Sigmoid colon (tissue), 4 donors: ENCODE measurements at regions not wholly inside any gene's neighbourhood (a gene's known extent, or its start where the extent isn't known, plus 50 kb on each side); places are given as distances from the start of the nearest gene placed in this dataset.

ENCODE experiments used
- EP300 ChIP-seq, 4 donors: sonication (generic); formaldehyde crosslinking; IDR thresholded peaks; one replicate each; pipeline ENCODE4 v1.6.1; 2017; ENCODE audit warnings: antibody characterized with exemption in 4 of 4
- POLR2A ChIP-seq, 2 donors: fragments of 450-650 bp; IDR thresholded peaks; one replicate each; pipeline ENCODE4 v1.6.1; 2016; ENCODE audit warnings: antibody characterized with exemption in 2 of 2, mild to moderate bottlenecking in 2 of 2, moderate library complexity in 2 of 2
- POLR2AphosphoS5 ChIP-seq, 4 donors: sonication (generic); formaldehyde crosslinking; IDR thresholded peaks; one replicate each; pipeline ENCODE4 v1.6.1; 2017; ENCODE audit warnings: antibody characterized with exemption in 4 of 4
- TF ChIP-seq, protein P1 (sequence below), 4 experiments: fragments of 450-650 bp in 3 of 4; fragments of 200-600 bp in 1 of 4; IDR thresholded peaks; one replicate each; pipeline ENCODE4 v1.5.1; 2016 to 2019; ENCODE audit warnings: antibody characterized with exemption in 4 of 4, mild to moderate bottlenecking in 3 of 4, moderate library complexity in 2 of 4

DNA sequence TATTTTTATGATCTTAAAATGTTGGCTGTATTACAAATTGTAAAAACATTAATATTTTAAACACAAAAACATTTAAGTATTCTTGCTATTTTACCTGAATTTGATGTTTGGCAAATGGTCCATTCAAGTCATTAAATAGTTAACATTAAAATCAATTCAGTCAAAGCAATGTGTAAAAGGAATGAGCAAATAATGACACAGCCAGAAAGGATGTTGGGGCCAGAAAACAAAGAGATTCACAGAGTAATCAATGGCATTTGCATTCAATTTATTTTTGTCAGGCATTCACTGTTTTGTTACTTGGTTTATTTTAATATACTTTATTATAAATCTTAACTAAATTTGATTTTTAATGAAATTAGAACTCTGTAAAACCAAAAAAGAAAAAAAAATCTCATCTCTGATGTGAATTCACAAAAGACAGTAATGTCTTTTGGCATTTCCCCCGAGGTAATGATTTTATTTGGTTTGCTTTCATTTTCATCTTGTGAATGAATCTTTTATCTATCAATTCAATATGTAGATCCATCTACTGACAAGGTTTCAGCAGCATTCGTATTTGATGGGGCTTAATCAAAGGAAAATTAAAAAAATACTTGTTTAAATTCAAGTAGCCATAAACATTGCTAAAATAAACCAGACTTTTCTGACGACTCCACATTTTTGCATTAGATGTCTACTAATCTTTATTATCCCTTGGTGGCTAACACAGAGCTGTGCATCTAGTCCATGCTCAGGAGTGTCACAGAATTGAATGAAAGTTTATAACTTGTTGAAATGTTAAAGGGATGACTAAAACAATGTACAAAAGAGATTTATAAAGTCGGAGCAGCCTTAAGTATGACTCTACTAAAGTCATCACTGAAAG lies 866.7 kb upstream of the GJE1 start:
- TF ChIP-seq, protein P1, sequence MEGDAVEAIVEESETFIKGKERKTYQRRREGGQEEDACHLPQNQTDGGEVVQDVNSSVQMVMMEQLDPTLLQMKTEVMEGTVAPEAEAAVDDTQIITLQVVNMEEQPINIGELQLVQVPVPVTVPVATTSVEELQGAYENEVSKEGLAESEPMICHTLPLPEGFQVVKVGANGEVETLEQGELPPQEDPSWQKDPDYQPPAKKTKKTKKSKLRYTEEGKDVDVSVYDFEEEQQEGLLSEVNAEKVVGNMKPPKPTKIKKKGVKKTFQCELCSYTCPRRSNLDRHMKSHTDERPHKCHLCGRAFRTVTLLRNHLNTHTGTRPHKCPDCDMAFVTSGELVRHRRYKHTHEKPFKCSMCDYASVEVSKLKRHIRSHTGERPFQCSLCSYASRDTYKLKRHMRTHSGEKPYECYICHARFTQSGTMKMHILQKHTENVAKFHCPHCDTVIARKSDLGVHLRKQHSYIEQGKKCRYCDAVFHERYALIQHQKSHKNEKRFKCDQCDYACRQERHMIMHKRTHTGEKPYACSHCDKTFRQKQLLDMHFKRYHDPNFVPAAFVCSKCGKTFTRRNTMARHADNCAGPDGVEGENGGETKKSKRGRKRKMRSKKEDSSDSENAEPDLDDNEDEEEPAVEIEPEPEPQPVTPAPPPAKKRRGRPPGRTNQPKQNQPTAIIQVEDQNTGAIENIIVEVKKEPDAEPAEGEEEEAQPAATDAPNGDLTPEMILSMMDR (IDR thresholded peaks at IDR 0.05), result no peak
- TF ChIP-seq EP300 (IDR thresholded peaks at IDR 0.05), result no peak
- no peak for TF ChIP-seq POLR2A (IDR thresholded peaks at IDR 0.05)
- TF ChIP-seq POLR2AphosphoS5 (IDR thresholded peaks at IDR 0.05), result no peak
